CD4-positive, alpha-beta T cell (primary cell): ENCODE measurements at regions not wholly inside any gene's neighbourhood (a gene's known extent, or its start where the extent isn't known, plus 50 kb on each side); places are given as distances from the start of the nearest gene placed in this dataset.

Experiments
- ATAC-seq: fragments of 200-7000 bp; cut with Tn5 transposase; one replicate; pipeline ENCODE4 v1.10.0; 2022; ENCODE audit warnings: mild to moderate bottlenecking; ENCODE audit not compliant: poor library complexity
- CTCF ChIA-PET: fragments of 350-600 bp; sonication (Branson Sonifier 250); formaldehyde crosslinking; loops from one replicate; lab custom pipeline; 2021; ENCODE audit warnings: antibody characterized with exemption, inconsistent platforms; lab: Charles Lee
- POLR2A ChIA-PET: fragments of 350-600 bp; sonication (Branson Sonifier 250); formaldehyde crosslinking; loops from one replicate; lab custom pipeline; 2021; ENCODE audit warnings: antibody characterized with exemption, inconsistent platforms; lab: Charles Lee
- DNase-seq, 14 experiments: peaks; one replicate each; pipeline ENCODE4 v3.0.0-alpha.2; 2013 to 2020; ENCODE audit warnings: mixed read lengths in 2 of 14
- H3K27ac ChIP-seq, 2 donors: one replicate each; pipeline versions ENCODE4 v1.5.1 to v1.7.0; 2013; ENCODE audit warnings: low read length in 2 of 2, low read depth in 1 of 2, mild to moderate bottlenecking in 1 of 2
- H3K27me3 ChIP-seq, 2 experiments: 1 replicate in 1 of 2; 2 replicates in 1 of 2; pipeline versions ENCODE4 v1.6.1 to v1.7.0; 2013; ENCODE audit warnings: low read length in 2 of 2, control low read depth in 1 of 2, mild to moderate bottlenecking in 1 of 2, moderate library complexity in 1 of 2; ENCODE audit not compliant: insufficient read depth in 2 of 2, control insufficient read depth in 1 of 2
- H3K36me3 ChIP-seq: one replicate; pipeline ENCODE4 v1.6.1; 2013; ENCODE audit warnings: low read length, control low read depth; ENCODE audit not compliant: insufficient read depth
- H3K4me1 ChIP-seq: one replicate; pipeline ENCODE4 v1.6.1; 2013; ENCODE audit warnings: low read length, control low read depth; ENCODE audit not compliant: insufficient read depth
- H3K4me3 ChIP-seq: one replicate; pipeline ENCODE4 v1.5.1; 2013; ENCODE audit warnings: mild to moderate bottlenecking, low read length, moderate library complexity
- H3K9me3 ChIP-seq, 2 experiments: 1 replicate in 1 of 2; 2 replicates in 1 of 2; pipeline versions ENCODE4 v1.6.1 to v1.7.0; 2013; ENCODE audit warnings: low read length in 2 of 2, mild to moderate bottlenecking in 2 of 2, control low read depth in 1 of 2, moderate library complexity in 1 of 2; ENCODE audit not compliant: control insufficient read depth in 1 of 2, insufficient read depth in 1 of 2
- H3K27ac Mint-ChIP-seq: one replicate; pipeline ENCODE4 v1.8.0; 2020; ENCODE audit warnings: mixed read lengths
- H3K27me3 Mint-ChIP-seq: one replicate; pipeline ENCODE4 v1.8.0; 2021; ENCODE audit warnings: mixed read lengths
- H3K36me3 Mint-ChIP-seq: one replicate; pipeline ENCODE4 v1.8.0; 2021; ENCODE audit warnings: low read depth, mixed read lengths
- H3K4me1 Mint-ChIP-seq: one replicate; pipeline ENCODE4 v1.8.0; 2021; ENCODE audit warnings: low read depth, mixed read lengths
- H3K4me3 Mint-ChIP-seq: one replicate; pipeline ENCODE4 v1.8.0; 2020; ENCODE audit warnings: mild to moderate bottlenecking, mixed read lengths
- H3K9me3 Mint-ChIP-seq: one replicate; pipeline ENCODE4 v1.8.0; 2020; ENCODE audit warnings: mixed read lengths
- CTCF ChIP-seq: fragments of 200-600 bp; IDR thresholded peaks from one replicate; pipeline ENCODE4 v1.8.0; 2022; ENCODE audit warnings: antibody characterized with exemption, mild to moderate bottlenecking
- intact Hi-C, 2 experiments: fragments of 100-400 bp; cut with DNase I in 1 of 2; cut with micrococcal nuclease in 1 of 2; formaldehyde crosslinking; loops; one replicate each; pipeline versions ENCODE4 v1.15.1 to v1.9.0; 2023 to 2025; cut with DNase I, micrococcal nuclease

GRCh38 chr5:113804264-113804663 lies 290.8 kb downstream of the YTHDC2 start:
- H3K36me3 Mint-ChIP-seq, result no peaks in the 10 kb centered on the region
- H3K27ac Mint-ChIP-seq, result no peak overlapping the region
- Histone ChIP-seq H3K36me3 (no peaks in the 10 kb centered on the region), H3K4me1 (no peaks in the 10 kb centered on the region), H3K27ac (no peak overlapping the region), H3K9me3 (no peaks in the 10 kb centered on the region), H3K4me3 (no peak overlapping the region), H3K27me3 (no peaks in the 10 kb centered on the region)
- CTCF ChIA-PET, result no interaction called here
- peaks cover 11% of the 10 kb centered on the region for H3K9me3 Mint-ChIP-seq
- DNase-seq (no peak), ATAC-seq (no peak)
- H3K4me3 Mint-ChIP-seq, result no peak overlapping the region
- TF ChIP-seq CTCF, result no peak
- no peaks in the 10 kb centered on the region for H3K4me1 Mint-ChIP-seq
- POLR2A ChIA-PET, result no interaction called here
- intact Hi-C loops, result no loop called here
- H3K27me3 Mint-ChIP-seq, result no peaks in the 10 kb centered on the region

GRCh38 chr5:113804943-113805342 lies 291.4 kb downstream of the YTHDC2 start:
- Histone ChIP-seq H3K4me3 (no peak overlapping the region), H3K36me3 (no peaks in the 10 kb centered on the region), H3K27ac (no peak overlapping the region), H3K27me3 (no peaks in the 10 kb centered on the region), H3K9me3 (no peaks in the 10 kb centered on the region), H3K4me1 (no peaks in the 10 kb centered on the region)
- H3K27ac Mint-ChIP-seq, result no peak overlapping the region
- H3K9me3 Mint-ChIP-seq, result peaks cover 11% of the 10 kb centered on the region
- peaks cover 3% of the 10 kb centered on the region for H3K27me3 Mint-ChIP-seq
- CTCF ChIA-PET, result no interaction called here
- intact Hi-C loops, result no loop called here
- H3K36me3 Mint-ChIP-seq, result no peaks in the 10 kb centered on the region
- ATAC-seq (no peak), DNase-seq (no peak)
- POLR2A ChIA-PET, result no interaction called here
- H3K4me3 Mint-ChIP-seq, result no peak overlapping the region
- H3K4me1 Mint-ChIP-seq, result no peaks in the 10 kb centered on the region
- TF ChIP-seq CTCF, result no peak

- peaks cover 3% of the 10 kb centered on the region for H3K27me3 Mint-ChIP-seq
- CTCF ChIA-PET, result no interaction called here
These were observed 292.8 kb downstream of the YTHDC2 start for GRCh38 chr5:113806250-113806649.

More at GRCh38 chr5:113806250-113806649, 292.8 kb downstream of the YTHDC2 start:
- H3K27me3 ChIP-seq, result no peaks in the 10 kb centered on the region
- H3K36me3 ChIP-seq, result no peaks in the 10 kb centered on the region
- H3K27ac Mint-ChIP-seq, result no peak overlapping the region
- no peak overlapping the region for H3K4me3 ChIP-seq
- intact Hi-C loops, result no loop called here
- POLR2A ChIA-PET, result no interaction called here
- no peaks in the 10 kb centered on the region for H3K4me1 ChIP-seq
- H3K9me3 ChIP-seq, result no peaks in the 10 kb centered on the region
- DNase-seq (no peak), ATAC-seq (no peak)
- H3K27ac ChIP-seq, result no peak overlapping the region
- H3K4me3 Mint-ChIP-seq, result no peak overlapping the region
- no peaks in the 10 kb centered on the region for H3K4me1 Mint-ChIP-seq
- TF ChIP-seq CTCF, result no peak
- H3K36me3 Mint-ChIP-seq, result no peaks in the 10 kb centered on the region
- peaks cover 11% of the 10 kb centered on the region for H3K9me3 Mint-ChIP-seq
